ENCODE measurements at regions not wholly inside any gene's neighbourhood (a gene's known extent, or its start where the extent isn't known, plus 50 kb on each side); places are given as distances from the start of the nearest gene placed in this dataset.

- H3K9me3 ChIP-seq, result no peaks in the 10 kb centered on the region
- no peaks in the 10 kb centered on the region for H3K27me3 ChIP-seq
- no peaks in the 10 kb centered on the region for H3K36me3 ChIP-seq
- DNase-seq, result no peak
- no peak overlapping the region for H3K27ac ChIP-seq
- H3K4me3 ChIP-seq, result no peak overlapping the region
- no peak for TF ChIP-seq EP300 (IDR thresholded peaks at IDR 0.05)
- TF ChIP-seq POLR2A (IDR thresholded peaks at IDR 0.05), result no peak
- TF ChIP-seq CTCF (IDR thresholded peaks at IDR 0.05), result no peak
- no peaks in the 10 kb centered on the region for H3K4me1 ChIP-seq (ENCODE audit: insufficient read depth)
- intact Hi-C loops (cut with DNase I), result loop anchor here in 1 of 4 donors (10.0 kb wide), 1 partner anchor 58 kb away; no protein-coding TSS in a partner anchor
- 86 to 90% (median 88%) methylated on average over 33 of the region's 33 CpGs for WGBS, 3 donors
Measured at GRCh38 chr22:48612077-48612995, 1215.3 kb downstream of the BRD1 start.

GRCh38 chr22:48609279-48609865 is 1218.3 kb downstream of the BRD1 start:
- intact Hi-C loops (cut with DNase I), result no loop called here
- TF ChIP-seq EP300 (IDR thresholded peaks at IDR 0.05) (no peak), CTCF (IDR thresholded peaks at IDR 0.05) (no peak), POLR2A (IDR thresholded peaks at IDR 0.05) (no peak)
- H3K27me3 ChIP-seq, result no peaks in the 10 kb centered on the region
- peaks cover 2% of the 10 kb centered on the region for H3K4me1 ChIP-seq (ENCODE audit: insufficient read depth)
- H3K9me3 ChIP-seq, result no peaks in the 10 kb centered on the region
- no peak overlapping the region for H3K4me3 ChIP-seq
- H3K36me3 ChIP-seq, result no peaks in the 10 kb centered on the region
- WGBS, 3 donors, result 88 to 97% (median 95%) methylated on average over 22 of the region's 22 CpGs
- no peak overlapping the region for H3K27ac ChIP-seq
- DNase-seq, result no peak

- Histone ChIP-seq H3K27me3 (no peaks in the 10 kb centered on the region), H3K9me3 (no peaks in the 10 kb centered on the region), H3K36me3 (no peaks in the 10 kb centered on the region), H3K4me3 (no peak overlapping the region), H3K27ac (no peak overlapping the region), H3K4me1 (ENCODE audit: insufficient read depth) (peaks cover 2% of the 10 kb centered on the region)
- TF ChIP-seq EP300 (IDR thresholded peaks at IDR 0.05) (no peak), CTCF (IDR thresholded peaks at IDR 0.05) (no peak), POLR2A (IDR thresholded peaks at IDR 0.05) (no peak)
- intact Hi-C loops (cut with DNase I), result no loop called here
- no peak for DNase-seq
- WGBS, 3 donors, result 61 to 71% (median 65%) methylated on average over 23 of the region's 23 CpGs
Measured at GRCh38 chr22:48607901-48608662, 1219.6 kb downstream of the BRD1 start.

DNA sequence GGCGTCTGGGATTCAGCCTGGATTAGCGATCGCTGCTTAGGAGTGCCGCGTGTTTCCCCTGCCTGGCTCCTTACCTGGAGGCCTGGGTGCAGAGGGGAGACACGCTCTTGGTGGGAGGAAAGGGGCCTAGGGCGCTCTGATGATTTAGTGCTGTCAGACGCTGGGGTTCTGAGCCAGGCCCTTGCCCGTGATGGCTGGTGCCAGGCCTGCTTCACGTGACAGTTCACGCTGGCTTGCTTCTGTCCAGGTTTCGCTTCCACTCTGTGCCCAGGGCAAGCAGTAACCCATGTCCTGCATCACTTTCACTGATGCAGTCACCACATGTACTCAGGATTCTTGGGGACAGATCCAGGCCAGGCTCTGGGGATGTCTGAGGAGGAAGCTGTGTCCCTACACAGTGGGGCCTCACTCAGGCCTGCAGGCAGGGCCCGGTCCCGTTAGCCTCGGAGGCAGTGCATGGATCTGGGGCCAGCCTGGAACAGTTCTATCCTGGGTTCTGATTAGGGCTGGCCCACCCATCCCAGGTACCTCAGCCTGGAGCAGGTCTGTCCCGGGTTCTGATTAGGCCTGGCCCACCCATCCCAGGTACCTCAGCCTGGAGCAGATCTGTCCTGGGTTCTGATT is 1220.9 kb downstream of the BRD1 start:
- 91 to 95% (median 94%) methylated on average over 16 of the region's 16 CpGs for whole genome bisulfite sequencing, 3 donors
- Histone ChIP-seq H3K9me3 (no peaks in the 10 kb centered on the region), H3K27me3 (no peaks in the 10 kb centered on the region), H3K4me1 (ENCODE audit: insufficient read depth) (peaks cover 2% of the 10 kb centered on the region), H3K36me3 (no peaks in the 10 kb centered on the region), H3K27ac (no peak overlapping the region), H3K4me3 (no peak overlapping the region)
- no peak for TF ChIP-seq CTCF (IDR thresholded peaks at IDR 0.05)
- TF ChIP-seq POLR2A (IDR thresholded peaks at IDR 0.05), result no peak
- no peak for TF ChIP-seq EP300 (IDR thresholded peaks at IDR 0.05)
- intact Hi-C loops (cut with DNase I), result no loop called here
- DNase-seq, result no peak
